ENCODE measurements at regions not wholly inside any gene's neighbourhood (a gene's known extent, or its start where the extent isn't known, plus 50 kb on each side); places are given as distances from the start of the nearest gene placed in this dataset.

DNA sequence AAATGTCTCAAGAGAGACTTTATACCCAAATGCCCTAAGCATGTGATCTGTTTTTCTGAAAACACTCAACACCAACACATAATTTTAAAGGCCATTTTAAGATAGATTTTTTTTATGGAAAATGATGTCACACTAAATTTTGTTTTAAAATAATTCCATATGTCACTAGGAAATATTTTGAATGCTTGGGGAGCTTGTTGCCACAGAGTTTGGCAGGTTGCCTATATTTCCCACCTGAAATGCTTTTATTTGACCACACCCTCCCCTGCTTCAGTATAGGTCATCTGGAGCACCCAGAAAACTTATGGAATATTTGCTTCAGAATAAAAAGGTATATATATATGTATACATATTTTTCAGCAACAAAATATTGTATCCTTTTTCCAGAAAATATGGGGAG, 180.0 kb upstream of the ANK3 start:
- TF ChIP-seq, protein P1, sequence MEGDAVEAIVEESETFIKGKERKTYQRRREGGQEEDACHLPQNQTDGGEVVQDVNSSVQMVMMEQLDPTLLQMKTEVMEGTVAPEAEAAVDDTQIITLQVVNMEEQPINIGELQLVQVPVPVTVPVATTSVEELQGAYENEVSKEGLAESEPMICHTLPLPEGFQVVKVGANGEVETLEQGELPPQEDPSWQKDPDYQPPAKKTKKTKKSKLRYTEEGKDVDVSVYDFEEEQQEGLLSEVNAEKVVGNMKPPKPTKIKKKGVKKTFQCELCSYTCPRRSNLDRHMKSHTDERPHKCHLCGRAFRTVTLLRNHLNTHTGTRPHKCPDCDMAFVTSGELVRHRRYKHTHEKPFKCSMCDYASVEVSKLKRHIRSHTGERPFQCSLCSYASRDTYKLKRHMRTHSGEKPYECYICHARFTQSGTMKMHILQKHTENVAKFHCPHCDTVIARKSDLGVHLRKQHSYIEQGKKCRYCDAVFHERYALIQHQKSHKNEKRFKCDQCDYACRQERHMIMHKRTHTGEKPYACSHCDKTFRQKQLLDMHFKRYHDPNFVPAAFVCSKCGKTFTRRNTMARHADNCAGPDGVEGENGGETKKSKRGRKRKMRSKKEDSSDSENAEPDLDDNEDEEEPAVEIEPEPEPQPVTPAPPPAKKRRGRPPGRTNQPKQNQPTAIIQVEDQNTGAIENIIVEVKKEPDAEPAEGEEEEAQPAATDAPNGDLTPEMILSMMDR (IDR thresholded peaks at IDR 0.05): no peak
- TF ChIP-seq POLR2A (IDR thresholded peaks at IDR 0.05): no peak

All from lower leg skin (tissue), 3 donors.